ENCODE measurements at regions not wholly inside any gene's neighbourhood (a gene's known extent, or its start where the extent isn't known, plus 50 kb on each side); places are given as distances from the start of the nearest gene placed in this dataset.
"Not testable (repeated sequence)": the region's sequence is repeated elsewhere in the genome, so short reads cannot be mapped to it uniquely, and the experiment has no call there.

GRCh38 chr4:156367502-156367901, 413.8 kb upstream of the CTSO start:
- not testable (repeated sequence) for H3K27me3 Mint-ChIP-seq (ENCODE audit: insufficient read depth, low read depth, poor library complexity); H2AFZ ChIP-seq; H3K9me2 ChIP-seq (ENCODE audit: insufficient read depth); H3K27ac Mint-ChIP-seq; H3K4me3 ChIP-seq; H3K27ac ChIP-seq (ENCODE audit: low read depth); H3K4me1 Mint-ChIP-seq; H3K27me3 ChIP-seq (ENCODE audit: insufficient read depth); H3K4me3 Mint-ChIP-seq; H3K4me2 ChIP-seq; H3K79me2 ChIP-seq (replicated peaks; ENCODE audit: insufficient read depth); ATAC-seq; H3F3A ChIP-seq (replicated peaks; ENCODE audit: low read depth); H4K20me1 ChIP-seq (replicated peaks; ENCODE audit: insufficient read depth); H3K4me1 ChIP-seq (ENCODE audit: insufficient read depth); H3K36me3 ChIP-seq (ENCODE audit: insufficient read depth)
- H3K36me3 Mint-ChIP-seq (ENCODE audit: low read depth) = peaks cover 17% of the 10 kb centered on the region
- peak; percentile 18 for DNase-seq (ENCODE audit: low spot score)
- H3K9me3 Mint-ChIP-seq = peaks cover 17% of the 10 kb centered on the region

- H3F3A ChIP-seq (replicated peaks; ENCODE audit: low read depth) = no peaks in the 10 kb centered on the region
- Mint-ChIP-seq H3K9me3 (peaks cover 12% of the 10 kb centered on the region), H3K27ac (no peak overlapping the region), H3K36me3 (ENCODE audit: low read depth) (peaks cover 14% of the 10 kb centered on the region), H3K4me1 (0 out of 3 replicates have a peak, but pooled peaks cover 3% of the 10 kb centered on the region), H3K27me3 (ENCODE audit: insufficient read depth, low read depth, poor library complexity) (no peaks in the 10 kb centered on the region), H3K4me3 (no peak overlapping the region)
- no peaks in the 10 kb centered on the region for H3K79me2 ChIP-seq (replicated peaks; ENCODE audit: insufficient read depth)
- H3K4me3 ChIP-seq = no peak overlapping the region
- no peak overlapping the region for H3K27ac ChIP-seq (ENCODE audit: low read depth)
- no peaks in the 10 kb centered on the region for H3K27me3 ChIP-seq (ENCODE audit: insufficient read depth)
- H3K9me2 ChIP-seq (ENCODE audit: insufficient read depth) = 0 out of 2 replicates have a peak, but pooled peaks cover 5% of the 10 kb centered on the region
- no peaks in the 10 kb centered on the region for H4K20me1 ChIP-seq (replicated peaks; ENCODE audit: insufficient read depth)
- no peak overlapping the region for H2AFZ ChIP-seq
- ATAC-seq (no peak), DNase-seq (ENCODE audit: low spot score) (no peak)
- TF ChIP-seq ZNF331 (CRISPR knock-in tag; IDR thresholded peaks at IDR 0.05; ENCODE audit: low read depth) = no peak
- no peak for TF ChIP-seq CREB1 (CRISPR knock-in tag; IDR thresholded peaks at IDR 0.05; ENCODE audit: low read depth)
- no peak for TF ChIP-seq POLR2AphosphoS5 (IDR thresholded peaks at IDR 0.05; ENCODE audit: low read depth)
- no peak for TF ChIP-seq JUNB (IDR thresholded peaks at IDR 0.05; ENCODE audit: unreplicated experiment)
- TF ChIP-seq NANOG (IDR thresholded peaks at IDR 0.05; ENCODE audit: borderline replicate concordance) = no peak
- TF ChIP-seq STAT1 (IDR thresholded peaks at IDR 0.05; ENCODE audit: unreplicated experiment) = no peak
- TF ChIP-seq ZNF114 (CRISPR knock-in tag; IDR thresholded peaks at IDR 0.05) = no peak
- no peak for TF ChIP-seq EZH2 (IDR thresholded peaks at IDR 0.05; ENCODE audit: low read depth, unreplicated experiment)
- TF ChIP-seq CTCF (conservative IDR thresholded peaks at IDR 0.05; ENCODE audit: low read depth in 2 of 2) = no peak
- TF ChIP-seq EZH2phosphoT487 (IDR thresholded peaks at IDR 0.05; ENCODE audit: unreplicated experiment) = no peak
- H3K4me2 ChIP-seq = no peak overlapping the region
- H3K4me1 ChIP-seq (ENCODE audit: insufficient read depth) = no peaks in the 10 kb centered on the region
- H3K36me3 ChIP-seq (ENCODE audit: insufficient read depth) = no peaks in the 10 kb centered on the region
These were observed 408.9 kb upstream of the CTSO start for GRCh38 chr4:156362581-156362980.

All from GM23338 (cell line).